ENCODE measurements at regions not wholly inside any gene's neighbourhood (a gene's known extent, or its start where the extent isn't known, plus 50 kb on each side); places are given as distances from the start of the nearest gene placed in this dataset.

DNA sequence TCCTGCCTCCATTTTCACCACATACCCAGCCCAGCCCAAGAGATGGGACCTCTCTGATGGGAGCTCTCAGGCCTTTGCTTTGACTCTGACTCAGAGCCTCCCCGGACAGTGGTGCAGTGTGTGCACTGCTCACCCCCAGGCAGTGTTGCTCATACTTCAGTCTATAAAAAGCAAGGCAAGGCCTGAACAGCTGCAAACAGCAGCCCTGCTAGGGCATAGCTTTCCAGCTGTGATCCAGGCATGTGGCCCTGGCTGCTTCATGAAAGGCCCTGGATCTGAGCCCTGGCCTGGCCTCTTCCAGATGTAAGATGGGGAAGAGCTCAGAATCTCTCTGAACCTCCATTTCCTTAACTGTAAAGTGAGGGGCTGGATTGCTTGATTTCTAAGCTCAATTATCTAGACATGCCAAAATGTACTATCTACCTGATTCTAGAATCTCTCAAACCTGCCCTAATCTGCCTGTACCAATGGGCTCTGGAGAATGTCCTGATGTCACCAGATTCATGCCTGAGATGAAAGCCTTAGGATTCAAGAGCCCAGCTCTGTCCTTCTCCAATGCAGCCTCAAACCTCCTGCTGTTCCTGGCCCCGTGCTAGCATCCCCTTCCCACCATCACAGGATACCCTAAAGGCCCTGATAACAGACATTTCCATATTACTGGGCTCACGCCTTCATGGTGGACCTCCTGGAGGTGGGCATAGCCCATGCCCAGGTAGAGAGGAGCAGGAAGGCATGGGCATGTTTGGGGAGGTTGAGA, 206.9 kb downstream of the ARL4C start:
- DNase-seq (peak; percentile 48), ATAC-seq (peak; percentile 30 to 36)
- Mint-ChIP-seq H3K27me3 (ENCODE audit: low read depth) (no peaks in the 10 kb centered on the region), H3K9me3 (no peaks in the 10 kb centered on the region), H3K4me1 (ENCODE audit: low read depth) (peaks cover 81% of the 10 kb centered on the region), H3K4me3 (peak overlapping the region; percentile 51), H3K36me3 (ENCODE audit: insufficient read depth) (no peaks in the 10 kb centered on the region)

- ATAC-seq (no peak), DNase-seq (peak; percentile 75)
- Mint-ChIP-seq H3K36me3 (ENCODE audit: insufficient read depth) (no peaks in the 10 kb centered on the region), H3K9me3 (no peaks in the 10 kb centered on the region), H3K4me3 (peak overlapping the region; percentile 21), H3K27me3 (ENCODE audit: low read depth) (no peaks in the 10 kb centered on the region), H3K4me1 (ENCODE audit: low read depth) (peaks cover 74% of the 10 kb centered on the region)
Observed at GRCh38 chr2:234288974-234289455, 207.9 kb downstream of the ARL4C start.

DNA sequence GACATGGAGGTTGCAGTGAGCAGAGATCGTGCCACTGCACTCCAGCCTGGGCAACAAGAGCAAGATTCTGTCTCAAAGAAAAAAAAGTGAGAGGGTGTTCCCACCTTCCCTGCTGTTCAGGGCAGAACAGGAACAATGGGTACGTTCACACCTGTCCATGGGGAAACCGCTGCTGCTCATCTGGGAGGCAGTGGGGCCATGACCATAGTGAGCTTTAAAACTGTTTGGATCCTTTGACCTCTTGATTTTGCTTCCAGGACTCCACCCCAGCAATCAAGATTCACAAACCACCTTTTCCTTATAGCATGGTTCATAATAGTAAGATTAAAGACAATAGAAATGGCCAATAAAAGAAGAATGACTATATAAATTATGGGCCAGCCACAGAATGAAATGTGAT, 209.2 kb downstream of the ARL4C start:
- Mint-ChIP-seq H3K27me3 (ENCODE audit: low read depth) (no peaks in the 10 kb centered on the region), H3K36me3 (ENCODE audit: insufficient read depth) (no peaks in the 10 kb centered on the region), H3K4me1 (ENCODE audit: low read depth) (peaks cover 67% of the 10 kb centered on the region), H3K9me3 (no peaks in the 10 kb centered on the region), H3K4me3 (no peak overlapping the region)
- ATAC-seq (no peak), DNase-seq (no peak)

DNA sequence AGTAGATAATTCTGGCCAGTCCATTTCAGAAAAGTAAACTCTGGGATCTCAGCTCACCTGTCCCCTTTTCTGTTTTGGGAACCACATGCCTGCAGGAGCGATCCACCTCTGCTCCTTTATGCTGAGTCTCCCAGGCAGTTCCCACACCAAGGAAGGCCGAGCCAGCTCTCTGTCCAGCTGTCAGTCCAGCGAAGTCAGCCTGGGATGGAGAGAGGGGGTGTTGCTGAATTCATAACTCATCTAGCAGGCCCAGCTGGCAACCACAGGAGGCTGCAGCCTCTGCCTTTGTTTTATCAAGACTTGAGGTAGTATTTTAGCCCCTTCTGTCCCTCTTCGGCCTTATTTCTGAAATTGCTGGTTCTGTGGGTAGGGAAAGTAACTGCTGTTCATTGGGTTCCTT, 209.9 kb downstream of the ARL4C start:
- Mint-ChIP-seq H3K9me3 (no peaks in the 10 kb centered on the region), H3K4me1 (ENCODE audit: low read depth) (peaks cover 63% of the 10 kb centered on the region), H3K36me3 (ENCODE audit: insufficient read depth) (no peaks in the 10 kb centered on the region), H3K4me3 (no peak overlapping the region), H3K27me3 (ENCODE audit: low read depth) (no peaks in the 10 kb centered on the region)
- ATAC-seq (no peak), DNase-seq (no peak)

DNA sequence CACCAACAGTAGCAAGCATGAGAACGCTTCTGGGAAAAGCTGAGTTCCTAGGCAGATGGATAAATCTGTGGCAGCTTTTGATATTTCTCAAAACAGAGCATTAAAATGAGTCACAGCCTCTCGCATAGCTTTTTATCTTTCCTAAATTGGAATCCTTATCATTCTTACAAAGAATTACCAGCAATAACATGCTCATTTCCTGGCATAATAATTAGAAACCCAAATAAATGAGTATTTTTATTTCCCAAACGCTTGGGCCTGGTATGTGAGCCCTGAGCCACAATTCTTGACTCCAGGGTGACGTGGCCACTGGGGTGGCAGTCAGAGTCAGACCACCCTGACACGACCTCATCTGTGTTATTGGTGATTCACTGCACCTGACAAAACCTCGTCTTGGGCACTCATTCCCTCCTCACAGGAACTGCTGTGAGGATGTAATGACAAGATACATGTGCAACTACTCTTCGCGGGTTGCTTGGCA, 210.7 kb downstream of the ARL4C start:
- DNase-seq (no peak), ATAC-seq (no peak)
- no peaks in the 10 kb centered on the region for H3K9me3 Mint-ChIP-seq
- H3K27me3 Mint-ChIP-seq (ENCODE audit: low read depth): no peaks in the 10 kb centered on the region
- no peak overlapping the region for H3K4me3 Mint-ChIP-seq
- H3K36me3 Mint-ChIP-seq (ENCODE audit: insufficient read depth): no peaks in the 10 kb centered on the region
- peaks cover 57% of the 10 kb centered on the region for H3K4me1 Mint-ChIP-seq (ENCODE audit: low read depth)

- no peaks in the 10 kb centered on the region for H3K9me3 Mint-ChIP-seq
- H3K36me3 Mint-ChIP-seq (ENCODE audit: insufficient read depth): no peaks in the 10 kb centered on the region
- DNase-seq (no peak), ATAC-seq (no peak)
- H3K27me3 Mint-ChIP-seq (ENCODE audit: low read depth): no peaks in the 10 kb centered on the region
- H3K4me3 Mint-ChIP-seq: no peak overlapping the region
- peaks cover 57% of the 10 kb centered on the region for H3K4me1 Mint-ChIP-seq (ENCODE audit: low read depth)
Observed at GRCh38 chr2:234285541-234285940, 211.3 kb downstream of the ARL4C start.

GRCh38 chr2:234279637-234280036, 217.2 kb downstream of the ARL4C start:
- H3K9me3 Mint-ChIP-seq: peaks cover 8% of the 10 kb centered on the region
- no peaks in the 10 kb centered on the region for H3K36me3 Mint-ChIP-seq (ENCODE audit: insufficient read depth)
- no peak for DNase-seq
- no peak overlapping the region for H3K4me3 Mint-ChIP-seq
- H3K4me1 Mint-ChIP-seq (ENCODE audit: low read depth): peaks cover 55% of the 10 kb centered on the region
- H3K27me3 Mint-ChIP-seq (ENCODE audit: low read depth): no peaks in the 10 kb centered on the region
- ATAC-seq: no peak

DNA sequence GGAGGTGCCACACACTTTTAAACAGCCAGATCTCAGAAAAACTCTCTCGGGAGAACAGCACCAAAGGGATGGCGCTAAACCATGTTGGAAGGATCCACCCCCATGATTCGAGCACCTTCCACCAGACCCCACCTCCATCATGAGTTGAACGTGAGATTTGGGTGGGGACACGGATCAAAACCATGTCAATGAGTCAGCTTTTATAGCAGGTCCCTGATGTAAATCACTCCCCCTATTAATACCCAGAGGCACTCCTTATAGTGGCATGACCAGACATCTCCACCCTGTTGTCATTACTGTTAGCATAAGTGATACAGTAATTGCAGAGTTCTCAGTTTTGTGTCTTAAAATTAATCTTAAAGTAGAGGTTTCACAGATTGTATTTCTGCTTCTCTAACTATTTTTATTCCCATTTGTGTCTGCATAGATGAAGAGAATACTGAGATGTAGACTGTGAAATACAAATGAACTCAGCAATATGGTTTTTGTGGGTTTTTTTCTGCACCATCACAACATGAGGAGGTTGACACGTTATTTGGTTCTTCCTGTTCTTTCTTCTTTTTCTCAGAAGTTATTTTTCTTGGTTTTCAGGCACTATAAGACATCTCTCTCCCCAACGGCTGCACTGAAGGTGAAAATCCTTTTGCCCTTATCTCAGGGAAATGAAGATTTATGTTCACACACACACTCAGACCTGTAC, 218.2 kb downstream of the ARL4C start:
- H3K9me3 Mint-ChIP-seq: peaks cover 8% of the 10 kb centered on the region
- H3K27me3 Mint-ChIP-seq (ENCODE audit: low read depth): no peaks in the 10 kb centered on the region
- peak; percentile 80 to 81 for ATAC-seq
- H3K4me3 Mint-ChIP-seq: no peak overlapping the region
- DNase-seq: no peak
- H3K36me3 Mint-ChIP-seq (ENCODE audit: insufficient read depth): no peaks in the 10 kb centered on the region
- peaks cover 64% of the 10 kb centered on the region for H3K4me1 Mint-ChIP-seq (ENCODE audit: low read depth)

- DNase-seq (no peak), ATAC-seq (no peak)
- Mint-ChIP-seq H3K36me3 (ENCODE audit: insufficient read depth) (no peaks in the 10 kb centered on the region), H3K4me1 (ENCODE audit: low read depth) (peaks cover 69% of the 10 kb centered on the region), H3K27me3 (ENCODE audit: low read depth) (no peaks in the 10 kb centered on the region), H3K9me3 (peaks cover 8% of the 10 kb centered on the region), H3K4me3 (no peak overlapping the region)
Observed at GRCh38 chr2:234275515-234275914, 221.4 kb downstream of the ARL4C start.

DNA sequence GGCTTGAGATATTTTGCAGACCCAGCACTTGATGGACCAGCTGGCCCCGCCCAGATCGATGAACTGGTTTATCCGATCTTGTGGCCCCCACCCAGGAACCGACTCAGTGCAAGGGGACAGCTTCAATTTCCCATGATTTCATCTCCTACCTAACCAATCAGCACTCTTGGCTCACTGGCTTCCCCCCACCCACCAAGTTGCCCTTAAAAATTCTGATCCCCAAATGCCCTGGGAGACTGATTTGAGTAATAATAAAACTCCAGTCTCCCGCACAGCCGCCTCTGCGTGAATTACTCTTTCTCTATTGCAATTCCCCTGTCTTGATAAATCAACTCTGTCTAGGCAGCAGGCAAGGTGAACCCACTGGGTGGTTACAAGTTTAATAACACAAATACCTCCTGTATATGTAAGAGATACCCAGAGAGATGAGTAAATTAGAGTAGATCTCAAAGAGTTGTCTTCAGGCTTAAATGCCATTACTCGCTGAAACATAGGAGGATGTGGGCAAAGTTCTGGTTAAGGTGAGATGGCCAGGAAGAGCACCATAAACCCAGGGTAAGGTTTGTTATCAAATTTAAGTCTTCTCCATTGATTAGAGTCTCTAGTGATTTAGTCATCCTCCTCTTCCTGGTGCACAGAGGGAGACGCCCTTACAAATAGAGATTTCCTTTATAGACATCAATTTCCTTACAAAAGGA, 222.8 kb downstream of the ARL4C start:
- H3K9me3 Mint-ChIP-seq: peaks cover 2% of the 10 kb centered on the region
- peaks cover 63% of the 10 kb centered on the region for H3K4me1 Mint-ChIP-seq (ENCODE audit: low read depth)
- ATAC-seq (peak; percentile 42 to 52), DNase-seq (no peak)
- H3K27me3 Mint-ChIP-seq (ENCODE audit: low read depth): no peaks in the 10 kb centered on the region
- H3K36me3 Mint-ChIP-seq (ENCODE audit: insufficient read depth): no peaks in the 10 kb centered on the region
- peak overlapping the region; percentile 35 for H3K4me3 Mint-ChIP-seq

DNA sequence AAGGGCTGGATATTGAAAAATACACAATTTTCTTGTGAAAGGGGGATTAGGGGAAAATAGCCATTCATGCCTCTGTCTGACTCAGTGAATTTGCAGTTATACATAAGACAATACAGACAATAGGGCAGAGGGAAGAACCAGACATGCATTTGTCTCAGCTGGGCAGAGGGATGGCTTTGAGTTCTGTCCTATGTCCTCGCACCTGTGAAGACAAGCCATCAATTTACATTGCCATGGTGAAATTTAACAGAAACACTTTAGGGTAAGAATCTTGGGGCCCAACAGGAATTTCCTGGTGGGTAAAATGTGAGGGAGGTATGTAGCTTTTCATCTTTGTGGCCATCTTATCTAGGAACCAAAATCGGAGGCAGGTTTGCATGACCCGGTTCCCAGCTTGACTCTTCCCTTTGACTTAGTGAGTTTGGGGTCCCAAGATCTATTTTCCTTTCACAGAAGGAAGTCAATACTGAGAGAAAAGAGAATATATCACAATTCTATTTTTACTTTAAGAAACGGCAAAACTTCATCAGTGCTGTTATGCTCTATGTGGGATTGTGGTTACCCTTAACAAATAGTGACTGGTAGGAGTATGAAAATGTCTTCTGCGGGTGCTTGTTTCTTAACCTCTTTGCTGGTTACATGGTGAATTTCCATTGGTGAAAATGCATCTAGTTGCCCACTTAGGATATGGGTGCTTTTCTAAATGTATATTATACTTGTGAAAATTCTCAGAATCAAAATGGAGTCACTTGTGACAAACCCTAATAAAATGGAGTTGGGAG, 221.8 kb downstream of the SPP2 start:
- Mint-ChIP-seq H3K36me3 (ENCODE audit: insufficient read depth) (no peaks in the 10 kb centered on the region), H3K27me3 (ENCODE audit: low read depth) (no peaks in the 10 kb centered on the region), H3K4me1 (ENCODE audit: low read depth) (peaks cover 50% of the 10 kb centered on the region), H3K9me3 (no peaks in the 10 kb centered on the region), H3K4me3 (no peak overlapping the region)
- ATAC-seq: peak; percentile 44 to 57
- no peak for DNase-seq

- Mint-ChIP-seq H3K4me3 (no peak overlapping the region), H3K9me3 (no peaks in the 10 kb centered on the region), H3K27me3 (ENCODE audit: low read depth) (no peaks in the 10 kb centered on the region), H3K36me3 (ENCODE audit: insufficient read depth) (no peaks in the 10 kb centered on the region), H3K4me1 (ENCODE audit: low read depth) (peaks cover 52% of the 10 kb centered on the region)
- DNase-seq (no peak), ATAC-seq (no peak)
Observed at GRCh38 chr2:234271338-234271737, 220.8 kb downstream of the SPP2 start.

- H3K27me3 Mint-ChIP-seq (ENCODE audit: low read depth): no peaks in the 10 kb centered on the region
- no peak overlapping the region for H3K4me3 Mint-ChIP-seq
- H3K4me1 Mint-ChIP-seq (ENCODE audit: low read depth): peaks cover 43% of the 10 kb centered on the region
- DNase-seq (no peak), ATAC-seq (no peak)
- H3K36me3 Mint-ChIP-seq (ENCODE audit: insufficient read depth): no peaks in the 10 kb centered on the region
- H3K9me3 Mint-ChIP-seq: no peaks in the 10 kb centered on the region
Observed at GRCh38 chr2:234269769-234270204, 219.3 kb downstream of the SPP2 start.

GRCh38 chr2:234267534-234267933, 217.0 kb downstream of the SPP2 start:
- Mint-ChIP-seq H3K4me1 (ENCODE audit: low read depth) (peaks cover 23% of the 10 kb centered on the region), H3K4me3 (no peak overlapping the region), H3K27me3 (ENCODE audit: low read depth) (no peaks in the 10 kb centered on the region), H3K9me3 (no peaks in the 10 kb centered on the region), H3K36me3 (ENCODE audit: insufficient read depth) (no peaks in the 10 kb centered on the region)
- no peak for DNase-seq
- no peak for ATAC-seq

Measured in activated T-cell treated with anti-CD3 and anti-CD28 coated beads, Interleukin-2, amount 50 U/mL, for 4 hours (primary cell).